Panc1 (cell line): ENCODE measurements at regions not wholly inside any gene's neighbourhood (a gene's known extent, or its start where the extent isn't known, plus 50 kb on each side); places are given as distances from the start of the nearest gene placed in this dataset.

ENCODE experiments used
- ATAC-seq: fragments of 200-7000 bp; cut with Tn5 transposase; 2 replicates; pipeline ENCODE4 v1.9.1; 2020; ENCODE audit warnings: mild to moderate bottlenecking, moderate library complexity
- BruUV-seq: library from RNA; stranded (reverse); fragments of 400-500 nt; replicated peaks from 2 replicates; lab custom pipeline; 2021; lab: Mats Ljungman, UMichigan
- CTCF ChIA-PET: fragments of 300-600 bp; sonication (Branson Sonifier 250); formaldehyde crosslinking; loops from one replicate; lab custom pipeline; 2022; ENCODE audit warnings: antibody characterized with exemption; lab: Charles Lee
- POLR2A ChIA-PET: fragments of 300-600 bp; sonication (Branson Sonifier 250); formaldehyde crosslinking; loops from one replicate; lab custom pipeline; 2022; ENCODE audit warnings: antibody characterized with exemption; lab: Charles Lee
- DNase-seq: peaks from one replicate; pipeline ENCODE4 v3.0.0-alpha.2; 2010; ENCODE audit warnings: low read depth, low spot score
- H3K27ac ChIP-seq: 2 replicates; pipeline ENCODE4 v1.5.1; 2011; ENCODE audit warnings: mild to moderate bottlenecking, low read length, inconsistent platforms
- H3K27me3 ChIP-seq: fragments of 200-500 bp; sonication (Bioruptor generic); 2 replicates; pipeline ENCODE4 v1.6.0; 2014; ENCODE audit warnings: low read length, inconsistent platforms; ENCODE audit not compliant: control insufficient read depth, insufficient read depth
- H3K36me3 ChIP-seq: fragments of 200-500 bp; sonication (Bioruptor generic); 2 replicates; pipeline ENCODE4 v1.5.1; 2014; ENCODE audit warnings: inconsistent platforms, mild to moderate bottlenecking, low read length, moderate library complexity; ENCODE audit not compliant: control insufficient read depth, insufficient read depth
- H3K4me1 ChIP-seq: 2 replicates; pipeline ENCODE4 v1.5.1; 2011; ENCODE audit warnings: inconsistent platforms, mild to moderate bottlenecking, low read length, moderate library complexity; ENCODE audit not compliant: control insufficient read depth, insufficient read depth
- H3K4me3 ChIP-seq, 2 experiments: 2 replicates each; pipeline ENCODE4 v1.5.1; 2011 to 2012; ENCODE audit warnings: low read depth in 2 of 2, low read length in 2 of 2, mild to moderate bottlenecking in 2 of 2, inconsistent platforms in 1 of 2, moderate library complexity in 1 of 2
- H3K9me3 ChIP-seq: fragments of 200-500 bp; sonication (Bioruptor generic); 2 replicates; pipeline ENCODE4 v1.5.1; 2014; ENCODE audit warnings: low read depth, mild to moderate bottlenecking, inconsistent platforms, low read length, moderate library complexity; ENCODE audit not compliant: control insufficient read depth, insufficient read depth
- CTCF ChIP-seq: fragments of 450-650 bp; IDR thresholded peaks from 2 replicates; pipeline ENCODE4 v1.5.1; 2017; ENCODE audit warnings: mild to moderate bottlenecking
- POLR2AphosphoS5 ChIP-seq: IDR thresholded peaks from 2 replicates; pipeline ENCODE4 v1.6.1; 2012; ENCODE audit warnings: mild to moderate bottlenecking, low read depth, low read length, moderate library complexity
- SIN3A ChIP-seq: IDR thresholded peaks from 2 replicates; pipeline ENCODE4 v1.6.1; 2012; ENCODE audit warnings: low read depth, mild to moderate bottlenecking, low read length, moderate library complexity, borderline replicate concordance; ENCODE audit not compliant: insufficient read depth
- TCF7L2 ChIP-seq: IDR thresholded peaks from 2 replicates; pipeline ENCODE4 v1.6.1; 2011; ENCODE audit warnings: mild to moderate bottlenecking, low read depth, low read length, inconsistent platforms
- in situ Hi-C: cut with HindIII; loops from 2 replicates; pipeline ENCODE4 v1.10.0; 2016; ENCODE audit warnings: low sequenced_read_pairs, low pct_unique_long_range_greater_than_20kb
- intact Hi-C: fragments of 100-400 bp; cut with micrococcal nuclease; formaldehyde crosslinking; loops from one replicate; pipeline ENCODE4 v1.10.0; 2022; ENCODE audit not compliant: unreplicated experiment
- TF ChIP-seq, protein P1 (sequence below), 2 experiments: IDR thresholded peaks; 2 replicates each; pipeline ENCODE4 v1.6.1; 2011 to 2012; ENCODE audit warnings: low read depth in 2 of 2, control low read depth in 1 of 2, low read length in 1 of 2, mild to moderate bottlenecking in 1 of 2, moderate library complexity in 1 of 2; ENCODE audit not compliant: insufficient read depth in 1 of 2

DNA sequence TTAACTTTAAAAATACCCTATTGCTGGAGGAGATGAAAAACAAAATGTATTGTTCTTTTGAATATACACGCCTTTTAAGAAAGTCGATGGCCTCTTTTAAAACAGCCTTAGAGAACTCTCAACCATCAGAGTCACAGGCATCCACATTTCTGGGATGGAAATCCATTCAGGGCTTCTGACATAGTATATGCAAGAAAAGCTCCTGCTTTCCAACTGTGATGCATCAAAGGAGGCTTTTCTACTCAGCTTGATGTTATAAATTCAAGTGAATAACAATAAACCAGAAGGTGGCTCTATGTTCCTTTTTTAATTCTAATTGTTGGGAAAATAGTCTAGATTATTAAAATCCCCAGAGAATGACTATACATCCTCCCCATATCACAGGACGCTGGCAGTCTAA is 398.8 kb upstream of the CXADR start:
- Histone ChIP-seq H3K36me3 (no peaks in the 10 kb centered on the region), H3K27ac (no peak overlapping the region), H3K4me3 (no peak overlapping the region), H3K27me3 (no peaks in the 10 kb centered on the region), H3K9me3 (no peaks in the 10 kb centered on the region), H3K4me1 (no peaks in the 10 kb centered on the region)
- CTCF ChIA-PET = no interaction called here
- ATAC-seq = no peak
- no peak for DNase-seq
- BruUV-seq = no TSS peak
- in situ Hi-C loops (no loop called here), intact Hi-C loops (no loop called here)
- POLR2A ChIA-PET = no interaction called here
- TF ChIP-seq, protein P1, sequence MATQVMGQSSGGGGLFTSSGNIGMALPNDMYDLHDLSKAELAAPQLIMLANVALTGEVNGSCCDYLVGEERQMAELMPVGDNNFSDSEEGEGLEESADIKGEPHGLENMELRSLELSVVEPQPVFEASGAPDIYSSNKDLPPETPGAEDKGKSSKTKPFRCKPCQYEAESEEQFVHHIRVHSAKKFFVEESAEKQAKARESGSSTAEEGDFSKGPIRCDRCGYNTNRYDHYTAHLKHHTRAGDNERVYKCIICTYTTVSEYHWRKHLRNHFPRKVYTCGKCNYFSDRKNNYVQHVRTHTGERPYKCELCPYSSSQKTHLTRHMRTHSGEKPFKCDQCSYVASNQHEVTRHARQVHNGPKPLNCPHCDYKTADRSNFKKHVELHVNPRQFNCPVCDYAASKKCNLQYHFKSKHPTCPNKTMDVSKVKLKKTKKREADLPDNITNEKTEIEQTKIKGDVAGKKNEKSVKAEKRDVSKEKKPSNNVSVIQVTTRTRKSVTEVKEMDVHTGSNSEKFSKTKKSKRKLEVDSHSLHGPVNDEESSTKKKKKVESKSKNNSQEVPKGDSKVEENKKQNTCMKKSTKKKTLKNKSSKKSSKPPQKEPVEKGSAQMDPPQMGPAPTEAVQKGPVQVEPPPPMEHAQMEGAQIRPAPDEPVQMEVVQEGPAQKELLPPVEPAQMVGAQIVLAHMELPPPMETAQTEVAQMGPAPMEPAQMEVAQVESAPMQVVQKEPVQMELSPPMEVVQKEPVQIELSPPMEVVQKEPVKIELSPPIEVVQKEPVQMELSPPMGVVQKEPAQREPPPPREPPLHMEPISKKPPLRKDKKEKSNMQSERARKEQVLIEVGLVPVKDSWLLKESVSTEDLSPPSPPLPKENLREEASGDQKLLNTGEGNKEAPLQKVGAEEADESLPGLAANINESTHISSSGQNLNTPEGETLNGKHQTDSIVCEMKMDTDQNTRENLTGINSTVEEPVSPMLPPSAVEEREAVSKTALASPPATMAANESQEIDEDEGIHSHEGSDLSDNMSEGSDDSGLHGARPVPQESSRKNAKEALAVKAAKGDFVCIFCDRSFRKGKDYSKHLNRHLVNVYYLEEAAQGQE (IDR thresholded peaks at IDR 0.05; ENCODE audit: insufficient read depth in 1 of 2, low read depth in 2 of 2, low read length in 1 of 2) = no peak
- TF ChIP-seq CTCF (no peak), POLR2AphosphoS5 (no peak), TCF7L2 (no peak), SIN3A (no peak)

GRCh38 chr21:17118638-17119384 is 394.0 kb upstream of the CXADR start:
- intact Hi-C loops (no loop called here), in situ Hi-C loops (no loop called here)
- H3K4me3 ChIP-seq = no peak overlapping the region
- ChIA-PET POLR2A (no interaction called here), CTCF (no interaction called here)
- H3K4me1 ChIP-seq = no peaks in the 10 kb centered on the region
- no peaks in the 10 kb centered on the region for H3K9me3 ChIP-seq
- no peaks in the 10 kb centered on the region for H3K36me3 ChIP-seq
- no TSS peak for BruUV-seq
- DNase-seq (no peak), ATAC-seq (no peak)
- TF ChIP-seq POLR2AphosphoS5 (no peak), TCF7L2 (no peak), CTCF (no peak), SIN3A (no peak)
- TF ChIP-seq, protein P1 (IDR thresholded peaks at IDR 0.05; ENCODE audit: insufficient read depth in 1 of 2, low read depth in 2 of 2, low read length in 1 of 2) = no peak
- no peak overlapping the region for H3K27ac ChIP-seq
- no peaks in the 10 kb centered on the region for H3K27me3 ChIP-seq
